Erythroblast (primary cell): ENCODE measurements at regions not wholly inside any gene's neighbourhood (a gene's known extent, or its start where the extent isn't known, plus 50 kb on each side); places are given as distances from the start of the nearest gene placed in this dataset.

ENCODE experiments used
- GATA1 ChIP-seq: IDR thresholded peaks from 2 replicates; pipeline ENCODE4 v1.6.1; 2011; ENCODE audit warnings: low read depth, mild to moderate bottlenecking, control low read depth, low read length, moderate library complexity
- POLR2A ChIP-seq: IDR thresholded peaks from 2 replicates; pipeline ENCODE4 v1.6.1; 2011; ENCODE audit warnings: mild to moderate bottlenecking, low read length

DNA sequence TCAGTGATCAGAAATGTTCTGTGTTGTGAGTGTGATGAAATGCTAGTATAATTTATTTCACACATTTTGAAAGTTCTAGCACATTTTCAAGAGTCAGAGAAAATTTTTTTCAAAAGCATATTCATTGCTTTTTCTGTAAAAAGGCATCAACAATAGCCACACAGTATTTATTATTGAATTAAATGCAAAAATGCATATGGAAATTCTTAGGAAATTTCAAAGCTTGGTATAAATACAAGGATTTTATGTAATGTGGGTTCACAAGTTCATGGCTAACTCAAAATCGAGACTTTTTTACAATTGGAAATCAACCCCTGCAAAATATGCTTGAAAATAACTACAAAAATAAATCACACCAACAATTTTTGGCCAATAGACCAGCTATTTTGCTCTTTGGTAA, 302.0 kb upstream of the ECI2 start:
- TF ChIP-seq POLR2A, result no peak
- no peak for TF ChIP-seq GATA1
